B cell (primary cell): ENCODE measurements at regions not wholly inside any gene's neighbourhood (a gene's known extent, or its start where the extent isn't known, plus 50 kb on each side); places are given as distances from the start of the nearest gene placed in this dataset.

Source experiments
- CTCF ChIP-seq: fragments of 200-600 bp; IDR thresholded peaks from one replicate; pipeline ENCODE4 v1.8.0; 2022; ENCODE audit warnings: antibody characterized with exemption, mild to moderate bottlenecking
- EZH2 ChIP-seq: IDR thresholded peaks from 2 replicates; pipeline ENCODE4 v1.6.1; 2012; ENCODE audit warnings: borderline replicate concordance, low read depth, mild to moderate bottlenecking, moderate library complexity, low read length; ENCODE audit not compliant: insufficient read depth, poor library complexity, severe bottlenecking

- TF ChIP-seq CTCF (no peak), EZH2 (no peak)
These were observed 198.0 kb downstream of the MED10 start for GRCh38 chr5:6180231-6180872.
